ENCODE measurements at regions not wholly inside any gene's neighbourhood (a gene's known extent, or its start where the extent isn't known, plus 50 kb on each side); places are given as distances from the start of the nearest gene placed in this dataset.
"Not testable (repeated sequence)": the region's sequence is repeated elsewhere in the genome, so short reads cannot be mapped to it uniquely, and the experiment has no call there.

GRCh38 chr12:65685514-65685913, 138.8 kb upstream of the HMGA2 start:
- no peak for DNase-seq

- DNase-seq, result no peak
These were observed 134.8 kb upstream of the HMGA2 start for GRCh38 chr12:65689508-65689907.

- no peak for DNase-seq
These were observed 133.8 kb upstream of the HMGA2 start for GRCh38 chr12:65690477-65690876.

GRCh38 chr12:65694130-65694529, 130.2 kb upstream of the HMGA2 start:
- peak; percentile 21 for DNase-seq

GRCh38 chr12:65695113-65695865, 129.0 kb upstream of the HMGA2 start:
- DNase-seq, result no peak

DNA sequence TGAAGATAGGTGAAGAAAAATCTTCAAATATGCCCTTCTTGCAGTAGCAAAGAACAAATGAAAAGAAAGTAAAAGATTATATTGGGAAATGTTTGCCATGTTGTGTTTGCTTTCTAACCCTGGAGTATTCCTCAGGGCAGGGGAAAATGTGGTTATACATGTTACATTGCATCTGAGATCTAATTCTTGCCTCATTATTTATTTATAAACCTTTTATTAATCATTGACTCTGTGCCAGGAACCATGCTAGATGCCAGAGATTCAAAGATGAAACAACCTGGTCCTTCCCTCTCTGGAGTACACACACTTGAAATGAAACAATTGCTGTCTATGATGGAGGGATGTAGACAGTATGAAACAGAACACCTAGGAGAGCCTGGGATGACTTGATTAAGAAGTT, 128.1 kb upstream of the HMGA2 start:
- no peak for DNase-seq

- peak; percentile 51 for DNase-seq
These were observed 125.0 kb upstream of the HMGA2 start for GRCh38 chr12:65699251-65699650.

GRCh38 chr12:65703176-65703575, 121.1 kb upstream of the HMGA2 start:
- DNase-seq, result no peak

DNA sequence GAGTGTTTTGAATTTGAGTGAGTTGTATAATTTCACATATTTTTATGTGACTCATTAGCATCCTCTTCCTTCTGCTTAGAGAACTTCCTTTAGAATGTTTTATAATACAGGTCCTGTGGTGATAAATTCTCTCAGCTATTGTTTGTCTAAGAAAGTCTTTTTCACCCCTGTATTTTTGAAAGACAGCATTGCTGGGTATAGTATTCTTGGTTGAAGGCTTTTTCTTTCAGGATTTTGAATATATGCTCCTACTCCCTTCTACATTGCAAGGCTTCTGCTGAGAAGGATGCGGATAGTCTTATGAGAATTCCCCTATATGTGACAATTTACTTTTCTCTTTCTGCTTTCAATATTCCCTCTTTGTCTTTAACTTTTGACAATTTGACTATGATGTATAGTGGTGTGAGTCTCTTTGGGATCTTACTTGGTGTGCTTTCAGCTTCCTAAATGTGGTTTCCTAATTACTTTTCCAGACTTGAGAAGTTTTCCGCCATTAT, 118.9 kb upstream of the HMGA2 start:
- no peak for DNase-seq

- DNase-seq, result no peak
These were observed 117.2 kb upstream of the HMGA2 start for GRCh38 chr12:65707051-65707450.

GRCh38 chr12:65712260-65713004, 111.9 kb upstream of the HMGA2 start:
- DNase-seq, result no peak

GRCh38 chr12:65715961-65716360, 108.3 kb upstream of the HMGA2 start:
- DNase-seq, result no peak

- DNase-seq, result no peak
These were observed 103.8 kb upstream of the HMGA2 start for GRCh38 chr12:65720136-65721130.

GRCh38 chr12:65721541-65722190, 102.6 kb upstream of the HMGA2 start:
- no peak for DNase-seq

- no peak for DNase-seq
These were observed 98.9 kb upstream of the HMGA2 start for GRCh38 chr12:65725376-65725775.

DNA sequence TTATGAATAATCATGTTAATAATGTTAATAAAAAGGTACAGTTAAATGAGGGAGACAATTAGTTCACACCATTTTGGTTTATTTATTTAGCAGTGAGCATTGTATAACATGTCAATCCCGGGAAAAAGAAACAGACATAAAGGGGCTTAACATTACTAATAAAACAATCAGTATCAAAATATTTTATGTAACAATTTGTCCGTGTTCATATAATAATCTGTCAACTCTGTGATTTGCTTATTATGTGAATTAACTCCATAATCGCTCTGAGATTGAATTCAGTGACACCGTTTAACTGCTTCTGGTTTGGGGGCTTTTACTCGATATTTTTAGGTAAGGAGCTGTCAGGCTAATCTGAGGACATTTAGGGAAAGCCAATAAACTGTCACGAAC, 95.8 kb upstream of the HMGA2 start:
- no peak for DNase-seq

- no peak for DNase-seq
These were observed 95.2 kb upstream of the HMGA2 start for GRCh38 chr12:65728848-65729793.

GRCh38 chr12:65731771-65732170, 92.5 kb upstream of the HMGA2 start:
- DNase-seq, result no peak

- DNase-seq, result not testable (repeated sequence)
These were observed 90.6 kb upstream of the HMGA2 start for GRCh38 chr12:65733643-65734042.

GRCh38 chr12:65734226-65734625, 90.1 kb upstream of the HMGA2 start:
- DNase-seq, result no peak

- no peak for DNase-seq
These were observed 84.7 kb upstream of the HMGA2 start for GRCh38 chr12:65739606-65740005.
